Iris pigment epithelial cell (primary cell): ENCODE measurements at regions not wholly inside any gene's neighbourhood (a gene's known extent, or its start where the extent isn't known, plus 50 kb on each side); places are given as distances from the start of the nearest gene placed in this dataset.

ENCODE experiments used
- DNase-seq: peaks from one replicate; pipeline ENCODE4 v3.0.0-alpha.2; 2011; ENCODE audit warnings: low read depth

DNA sequence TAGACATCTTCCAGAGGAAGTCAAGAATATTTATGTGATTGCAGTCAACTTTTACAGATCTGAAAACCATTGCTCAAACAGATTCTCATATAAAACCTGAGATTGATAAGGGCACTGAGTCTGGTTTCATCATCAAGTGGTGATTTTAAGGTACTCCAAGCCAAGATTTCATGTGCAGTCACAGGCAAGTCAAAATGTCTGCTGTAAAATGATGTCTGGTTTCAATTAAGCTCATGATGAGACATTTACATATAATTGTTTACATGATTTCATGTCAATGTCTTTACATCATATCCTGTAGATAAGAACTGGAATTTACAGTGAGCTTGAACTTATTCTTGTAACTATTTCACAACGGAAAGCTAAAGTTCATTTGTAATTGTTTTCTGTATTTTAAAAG is 1215.5 kb downstream of the ROBO2 start:
- peak; percentile 95 for DNase-seq

DNA sequence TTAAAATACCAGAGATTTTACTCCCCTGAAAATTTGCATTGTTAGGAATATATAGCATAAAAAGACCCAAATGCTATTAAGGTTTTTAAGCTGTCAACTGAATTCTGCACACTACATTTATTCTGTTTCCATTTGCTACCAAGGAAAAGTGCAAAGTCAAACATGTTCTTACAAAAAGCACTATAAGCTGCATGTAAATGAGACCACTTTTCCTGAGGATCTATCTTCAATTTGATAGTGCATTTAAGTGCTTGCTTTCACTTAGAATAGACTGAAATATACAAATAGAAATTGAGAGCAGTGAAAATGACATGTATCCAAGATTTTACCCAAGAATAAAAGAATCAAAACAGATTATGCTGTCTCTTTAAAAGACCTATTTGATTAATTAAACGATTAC is 1216.2 kb downstream of the ROBO2 start:
- DNase-seq: no peak

DNA sequence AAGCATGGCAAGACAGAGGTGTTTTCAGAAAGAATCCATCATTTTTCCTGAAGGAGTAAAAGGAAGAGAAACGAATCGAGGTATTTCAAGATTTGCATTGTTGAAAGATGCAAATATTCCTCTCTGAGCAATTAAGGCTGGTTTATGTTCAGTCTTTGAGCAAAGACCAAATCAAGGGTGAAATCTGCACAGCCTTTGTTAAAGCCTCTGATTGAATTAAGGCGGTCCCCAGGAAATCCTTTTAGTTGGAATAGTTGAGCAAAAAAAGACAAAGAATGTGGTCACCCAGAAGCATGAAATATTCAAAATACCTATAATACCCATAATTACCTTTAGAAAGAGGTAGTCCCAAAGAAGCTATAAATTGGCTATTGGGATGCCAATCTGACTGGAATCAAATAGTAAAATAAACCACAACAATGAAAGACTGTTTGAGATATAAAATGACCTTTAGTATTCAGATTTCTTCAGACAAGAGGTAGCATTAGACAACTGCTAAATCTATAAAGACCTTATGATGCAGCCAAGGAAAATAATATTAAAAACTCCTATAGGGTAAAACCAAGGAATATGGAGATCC is 1218.1 kb downstream of the ROBO2 start:
- no peak for DNase-seq

DNA sequence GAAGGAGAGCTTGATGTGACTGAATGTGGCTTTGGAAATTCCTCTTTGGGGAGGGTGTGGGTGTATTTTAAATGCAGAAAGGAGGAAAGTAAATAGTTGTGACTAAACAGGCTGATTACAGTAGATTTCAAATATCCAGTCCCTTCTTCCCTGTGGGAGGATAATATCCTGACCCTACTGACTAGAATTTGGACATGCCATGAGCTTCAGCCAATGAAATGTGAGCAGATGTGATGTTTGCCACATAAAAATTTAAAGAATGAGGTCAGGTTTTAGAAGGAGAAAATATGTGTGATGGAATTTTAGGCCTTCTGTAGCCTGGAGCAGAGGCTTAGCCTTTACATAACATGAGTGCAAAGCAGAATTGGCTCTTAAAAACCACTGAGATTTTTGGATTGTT is 1218.9 kb downstream of the ROBO2 start:
- peak; percentile 89 for DNase-seq

DNA sequence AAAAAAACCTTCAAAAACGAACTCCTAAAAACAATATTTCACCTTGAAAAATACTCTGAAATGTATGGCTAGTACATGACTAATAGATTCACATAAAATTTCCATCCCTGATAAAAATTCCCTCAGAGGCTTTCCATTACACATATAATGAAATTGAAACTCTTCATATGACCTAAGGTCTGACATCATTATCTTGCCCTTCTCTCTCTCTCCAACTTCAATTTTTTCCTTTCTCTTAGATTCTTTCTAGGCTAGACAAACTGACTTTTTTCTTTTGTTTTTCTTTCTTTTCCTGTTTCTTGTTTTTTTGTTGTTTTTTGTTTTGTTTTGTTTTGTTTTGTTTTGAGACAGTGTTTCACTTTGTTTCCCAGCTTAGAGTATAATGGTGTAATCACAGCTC is 1220.5 kb downstream of the ROBO2 start:
- no peak for DNase-seq

DNA sequence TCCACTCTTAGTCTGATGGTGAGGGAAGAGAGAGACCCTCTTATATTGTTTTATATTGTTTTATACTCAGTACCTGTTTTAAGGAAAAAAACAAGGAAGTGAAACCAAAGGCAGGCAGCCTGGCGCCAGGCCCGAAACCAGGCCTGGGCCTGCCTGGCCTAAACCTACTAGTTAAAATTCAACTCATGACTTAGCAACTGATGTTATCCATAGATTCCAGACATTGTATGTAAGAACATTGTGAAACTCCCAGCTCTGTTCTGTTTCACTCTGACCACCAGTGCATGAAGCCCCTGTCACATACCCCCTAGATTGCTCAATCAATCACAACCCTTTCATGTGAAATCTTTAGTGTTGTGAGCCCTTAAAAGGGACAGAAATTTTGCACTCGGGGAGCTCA is 1226.7 kb downstream of the ROBO2 start:
- peak; percentile 11 for DNase-seq

DNA sequence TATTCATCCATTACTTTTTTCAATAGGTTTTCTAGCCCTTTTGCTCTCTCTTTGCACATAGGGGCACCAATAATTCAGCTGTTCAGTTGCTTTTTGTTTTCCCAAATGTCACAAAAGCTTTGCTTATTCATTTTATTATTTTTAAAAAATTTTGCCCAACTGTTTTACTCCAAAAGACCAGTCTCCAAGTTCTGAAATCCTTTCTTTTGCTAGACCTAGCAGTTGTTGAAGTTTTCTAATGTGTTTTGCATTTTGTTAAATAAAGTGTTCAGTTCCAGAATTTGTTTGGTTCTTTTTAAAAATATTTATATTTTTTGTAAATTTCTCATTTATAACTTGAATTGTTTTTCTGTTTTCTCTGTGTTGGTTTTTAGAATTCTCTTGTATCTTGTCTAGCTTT is 1227.3 kb downstream of the ROBO2 start:
- DNase-seq: no peak

DNA sequence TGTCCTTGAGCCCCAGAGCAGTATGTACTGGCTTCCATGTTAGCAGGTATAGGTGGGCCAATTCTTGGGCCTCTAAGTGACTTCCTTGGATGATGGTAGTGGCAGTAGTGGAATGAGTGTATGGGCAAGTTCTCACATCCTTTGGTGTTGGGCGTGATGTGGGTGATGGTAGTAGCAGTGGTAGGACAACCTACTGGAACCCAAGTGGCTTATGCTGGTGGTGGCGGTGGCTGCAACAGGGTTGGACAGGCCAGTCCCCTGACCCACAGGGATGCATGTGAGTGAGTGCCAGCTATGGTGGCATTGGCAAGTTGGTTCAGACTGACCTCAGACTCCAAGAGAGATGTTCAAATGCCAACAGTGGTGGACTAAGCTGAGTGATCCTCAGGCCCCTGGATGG is 1228.2 kb downstream of the ROBO2 start:
- no peak for DNase-seq

DNA sequence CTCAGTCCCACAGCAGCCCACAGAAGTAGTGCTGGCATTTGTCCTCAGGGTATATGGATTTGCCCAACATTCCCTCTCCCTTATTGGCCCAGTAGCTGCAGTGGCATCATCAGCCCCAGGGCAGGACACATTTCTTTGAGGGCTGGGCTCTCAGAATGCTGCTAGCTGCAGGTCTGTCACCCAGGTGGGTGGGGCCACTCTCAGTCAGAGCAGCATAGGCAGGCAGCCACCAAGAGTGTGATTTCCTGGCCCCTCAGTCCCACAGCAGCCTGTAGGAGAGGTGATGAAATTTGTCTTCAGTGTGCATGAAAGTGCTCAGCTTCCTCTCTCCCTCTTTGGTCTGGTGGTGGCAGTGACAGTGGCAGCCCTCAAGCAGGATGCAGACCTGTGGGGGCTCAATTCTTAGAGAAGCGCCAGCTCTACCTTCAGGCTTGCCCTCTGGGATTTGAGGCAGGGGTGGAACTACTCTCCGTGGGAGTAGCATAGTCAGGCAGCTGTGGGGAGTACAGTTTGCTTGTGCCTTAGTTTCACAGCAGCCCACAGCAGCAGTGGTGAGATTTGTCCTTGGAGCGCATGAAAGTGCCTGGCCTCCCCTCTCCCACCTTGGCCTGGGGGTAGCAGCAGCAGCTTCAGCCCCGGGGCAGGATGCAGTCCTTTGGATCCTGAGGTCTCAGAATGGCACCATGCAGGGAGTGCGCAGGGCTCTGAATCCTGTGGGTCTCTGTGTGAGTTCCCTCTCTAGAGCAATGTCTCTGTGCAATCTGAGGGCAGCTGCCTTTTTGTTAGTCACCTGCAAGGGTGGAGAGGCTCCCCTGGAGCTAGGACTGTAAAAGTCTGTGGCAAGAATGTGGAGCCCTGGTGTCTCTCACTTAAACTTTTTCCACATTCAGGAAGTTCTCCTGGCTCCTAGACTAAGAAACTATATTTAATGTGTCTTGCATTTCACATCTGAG is 1229.1 kb downstream of the ROBO2 start:
- DNase-seq: no peak

DNA sequence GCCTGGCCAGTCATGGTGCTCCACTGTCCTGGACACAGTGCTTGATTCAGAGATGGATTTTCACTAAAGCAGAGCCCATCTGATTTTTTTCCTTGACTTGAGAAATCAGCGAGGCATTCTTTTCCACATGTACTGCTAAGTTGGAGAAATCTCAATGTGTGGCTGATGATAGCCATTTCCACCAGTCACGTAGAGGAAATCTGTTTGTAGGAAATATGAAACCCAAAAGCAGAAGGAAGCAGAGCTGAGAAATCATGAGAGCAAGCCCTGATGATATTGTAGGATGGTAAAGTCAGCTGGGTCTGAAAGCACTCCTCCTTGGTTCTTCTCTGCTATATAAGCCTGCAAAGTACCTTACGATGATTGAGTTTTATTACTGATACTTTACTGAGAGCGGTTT is 1233.4 kb downstream of the ROBO2 start:
- no peak for DNase-seq

DNA sequence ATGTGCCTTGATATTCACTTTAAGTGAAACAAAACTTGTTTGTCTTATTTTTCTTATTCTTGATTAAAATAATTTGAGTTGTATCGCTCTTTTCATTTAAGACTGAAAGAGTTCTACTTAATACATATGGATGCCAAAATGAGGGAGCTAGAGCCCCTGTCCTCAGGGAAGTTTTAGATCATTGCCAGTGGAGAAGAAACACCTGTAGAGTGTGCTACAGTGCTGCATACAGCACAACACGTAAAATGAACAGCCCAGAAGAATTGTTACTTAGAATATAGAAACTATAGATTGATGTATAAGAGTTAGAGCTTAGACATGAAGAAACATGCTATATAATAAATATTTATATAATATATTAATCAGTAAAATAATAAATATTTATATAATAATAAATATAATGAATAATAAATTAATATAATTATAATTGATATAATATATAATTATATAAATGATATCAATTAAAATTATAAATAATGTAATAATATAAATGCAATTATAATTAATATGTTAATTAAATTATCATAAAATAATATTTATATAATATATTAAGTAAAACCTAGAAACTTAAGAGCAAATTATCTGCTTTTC is 1234.7 kb downstream of the ROBO2 start:
- DNase-seq: no peak

DNA sequence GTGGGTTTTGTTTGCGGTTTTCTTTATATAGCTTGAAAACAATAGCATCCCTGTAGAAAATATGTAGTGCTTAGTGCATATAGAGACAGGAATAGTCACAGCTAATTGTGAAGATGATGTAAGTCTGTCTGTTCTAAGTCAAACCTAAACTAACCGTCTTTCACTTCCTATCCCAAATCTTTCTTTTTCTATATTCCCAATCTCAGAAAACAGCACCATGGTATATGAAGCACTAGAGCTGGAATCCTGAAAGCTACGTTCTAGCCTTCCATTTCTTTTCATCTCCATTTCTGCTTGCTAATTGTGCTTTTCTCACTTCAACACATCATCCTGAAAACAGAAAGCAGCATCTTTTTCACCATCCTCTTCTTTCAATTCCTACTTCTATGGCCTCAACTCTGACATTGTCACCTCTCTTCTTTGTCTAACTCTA is 1235.5 kb downstream of the ROBO2 start:
- DNase-seq: no peak

DNA sequence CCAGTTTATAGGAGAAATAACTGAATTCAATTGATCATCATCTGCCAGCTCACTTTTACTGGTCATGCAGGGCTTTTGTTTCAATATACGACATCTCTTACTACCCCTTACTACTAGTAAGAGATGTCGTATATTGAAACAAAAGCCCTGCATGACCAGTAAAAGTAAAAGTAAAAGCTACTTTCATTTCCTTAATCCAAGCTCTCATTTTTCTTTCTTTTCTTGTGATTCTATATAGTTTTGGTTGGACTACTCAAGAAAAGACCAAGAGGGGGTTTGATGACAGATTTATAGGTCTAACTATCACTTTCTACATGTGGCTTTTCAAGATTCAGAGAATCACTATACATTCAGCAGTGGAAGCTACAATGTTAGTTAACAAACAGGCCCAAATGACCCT is 1237.3 kb downstream of the ROBO2 start:
- DNase-seq: no peak

DNA sequence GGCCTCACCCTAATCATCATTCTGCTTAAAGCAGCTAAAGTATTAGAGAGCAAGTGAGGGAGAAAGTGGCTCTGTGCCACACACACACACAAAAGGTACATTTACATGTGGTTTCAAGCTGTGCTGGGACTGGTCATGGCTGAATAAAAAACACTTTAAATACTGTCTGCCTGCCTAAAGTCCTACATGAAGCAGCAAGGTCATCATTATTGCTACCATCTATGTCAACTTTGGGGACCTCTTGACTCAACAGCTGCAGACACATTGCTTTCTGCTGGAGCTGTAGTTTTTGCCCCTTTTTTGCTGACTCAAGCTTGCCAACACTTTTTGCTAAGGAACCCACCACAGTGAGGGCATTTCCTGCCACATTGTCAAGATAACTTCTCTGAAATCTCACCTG is 1237.9 kb downstream of the ROBO2 start:
- DNase-seq: no peak

DNA sequence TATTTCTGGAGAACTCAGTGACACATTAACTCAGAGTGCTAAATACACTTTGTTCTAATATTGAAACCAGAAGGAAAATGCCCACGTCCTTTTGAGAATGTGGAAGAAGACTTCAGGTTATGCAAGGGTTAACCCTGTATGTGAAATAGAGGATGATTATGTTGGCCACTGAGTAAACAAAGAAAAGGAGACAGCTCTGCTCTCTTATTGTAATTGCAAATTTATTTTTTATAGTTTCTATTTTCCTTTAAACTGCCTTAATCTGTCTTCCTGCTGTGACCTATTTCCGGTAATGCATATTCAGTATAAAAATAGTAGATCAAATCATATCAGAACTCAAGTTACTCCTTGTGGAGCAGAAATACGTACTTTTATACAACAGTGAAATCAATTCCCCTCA is 1239.2 kb downstream of the ROBO2 start:
- no peak for DNase-seq

DNA sequence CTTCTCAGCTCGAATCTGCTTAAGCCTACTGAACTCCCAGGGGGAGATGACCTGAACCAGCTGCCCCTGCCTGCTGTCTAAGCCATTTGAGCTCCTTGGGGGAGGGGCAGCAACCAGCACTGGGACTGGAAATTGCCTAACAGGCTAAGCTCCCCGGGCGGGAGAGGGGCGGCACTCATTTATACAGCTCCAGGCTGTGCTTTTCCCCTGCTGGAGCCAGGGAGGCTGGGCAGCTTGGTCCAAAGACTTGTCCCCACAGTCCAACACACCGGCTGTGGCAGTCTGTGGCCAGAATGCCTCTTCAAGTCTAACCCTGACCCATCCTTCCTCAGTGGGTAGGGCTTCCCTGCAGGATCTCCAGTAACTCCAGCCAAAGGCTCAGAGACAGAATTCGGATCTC is 1241.5 kb downstream of the ROBO2 start:
- DNase-seq: no peak

DNA sequence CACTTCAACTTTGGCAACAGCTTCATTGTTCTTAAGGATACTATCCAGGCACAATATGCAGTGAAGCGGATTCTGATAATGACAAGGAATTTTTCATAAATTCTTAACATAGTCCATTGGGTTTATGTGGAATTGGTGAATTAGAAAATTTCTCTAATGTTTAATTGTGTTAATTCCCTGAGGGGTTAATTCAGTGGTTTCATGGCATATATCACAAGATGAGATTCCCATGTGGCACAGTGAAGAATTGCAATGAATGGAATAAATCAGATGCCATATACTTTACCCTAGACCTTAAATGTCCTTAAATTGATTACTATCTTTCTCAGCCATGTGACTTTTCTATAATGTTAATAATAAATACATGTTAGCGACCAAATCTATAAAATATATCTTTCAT is 1244.1 kb downstream of the ROBO2 start:
- no peak for DNase-seq

DNA sequence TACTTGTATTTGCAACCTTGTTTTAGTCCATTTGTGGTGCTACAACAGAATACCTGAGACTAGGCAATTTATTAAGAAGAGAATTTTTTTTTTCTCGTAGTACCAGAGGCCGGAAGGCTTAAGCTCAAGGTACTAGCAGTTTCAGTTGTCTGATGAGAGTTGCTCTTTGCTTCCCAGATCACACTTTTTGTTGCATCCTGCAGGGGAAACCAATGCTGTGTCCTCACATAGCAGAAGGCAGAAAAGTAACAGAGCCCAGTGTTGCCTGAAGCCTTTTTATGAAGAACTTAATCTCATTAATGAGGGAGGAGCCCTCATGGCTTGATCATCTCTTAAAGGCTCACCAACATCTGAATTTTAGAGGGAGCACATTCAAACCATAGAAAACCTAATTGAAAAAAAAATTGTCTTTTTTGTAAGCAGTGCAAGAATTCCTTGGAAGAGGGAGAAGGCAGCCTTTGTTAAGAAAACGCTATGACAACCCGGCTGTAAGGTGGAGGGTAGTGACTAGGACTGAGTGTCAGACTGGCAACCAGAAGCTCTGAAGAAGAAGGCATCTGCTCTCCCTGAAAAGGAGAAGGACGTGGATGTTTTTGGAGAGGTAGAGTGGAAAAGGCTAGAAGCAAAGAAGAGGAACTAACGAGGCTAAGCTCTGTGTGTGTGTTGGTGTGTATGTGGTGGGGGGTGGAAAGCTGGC is 1245.3 kb downstream of the ROBO2 start:
- no peak for DNase-seq

DNA sequence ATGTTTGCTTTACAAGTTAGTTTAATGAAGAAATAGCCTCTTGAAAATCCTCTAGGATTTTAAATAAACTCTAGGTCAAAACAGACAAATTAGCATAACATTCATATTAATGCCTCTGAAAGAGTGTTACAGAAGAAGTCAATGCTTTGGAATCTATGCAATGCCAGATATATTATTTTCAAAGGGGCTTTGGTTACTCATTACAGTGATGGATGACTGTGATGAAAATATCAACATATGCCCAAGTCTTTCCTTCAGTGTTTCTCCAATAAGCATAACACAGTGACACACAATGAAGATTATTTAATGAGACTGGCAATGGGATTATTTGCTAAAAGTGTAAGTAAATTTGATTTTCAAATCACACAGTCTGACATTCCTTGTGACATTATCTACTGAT is 1247.2 kb downstream of the ROBO2 start:
- peak; percentile 38 for DNase-seq

DNA sequence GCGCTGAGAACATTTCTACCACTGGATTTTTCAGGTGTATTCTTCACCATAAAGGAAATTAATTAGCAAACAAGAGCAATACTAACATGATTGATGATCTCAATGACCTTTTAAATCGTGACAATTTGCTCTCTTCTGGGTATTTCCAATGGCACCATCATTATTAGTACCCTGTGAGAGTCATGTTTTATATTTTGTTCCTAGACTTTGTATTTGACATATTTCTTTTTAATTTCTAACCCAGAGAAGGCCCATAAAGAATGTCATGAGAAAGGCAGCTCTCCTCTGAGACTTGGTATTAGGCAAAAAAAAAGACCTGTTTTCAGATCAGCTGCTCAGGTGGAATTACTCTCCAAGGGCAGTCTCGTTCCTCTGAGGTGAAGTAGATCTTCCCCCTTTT is 1253.4 kb downstream of the ROBO2 start:
- no peak for DNase-seq

DNA sequence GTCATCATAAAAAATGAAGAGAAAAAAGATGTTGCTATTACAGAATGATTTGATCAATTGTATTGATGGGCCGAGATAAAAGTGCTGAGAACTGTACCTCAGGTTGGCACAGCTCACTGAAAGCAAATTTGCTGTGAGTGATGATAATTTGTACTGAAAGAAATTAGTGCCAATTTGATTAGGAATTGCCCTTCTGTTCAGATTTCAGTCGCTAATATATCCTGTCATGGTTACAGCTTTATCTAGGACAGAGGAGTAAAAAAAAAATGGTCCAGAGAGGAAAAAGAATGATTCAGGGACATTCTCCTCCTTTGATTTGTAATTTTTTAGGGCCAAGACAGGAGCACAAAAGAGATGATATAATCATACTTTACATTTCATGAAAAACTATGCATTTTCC is 1264.2 kb downstream of the ROBO2 start:
- DNase-seq: no peak

DNA sequence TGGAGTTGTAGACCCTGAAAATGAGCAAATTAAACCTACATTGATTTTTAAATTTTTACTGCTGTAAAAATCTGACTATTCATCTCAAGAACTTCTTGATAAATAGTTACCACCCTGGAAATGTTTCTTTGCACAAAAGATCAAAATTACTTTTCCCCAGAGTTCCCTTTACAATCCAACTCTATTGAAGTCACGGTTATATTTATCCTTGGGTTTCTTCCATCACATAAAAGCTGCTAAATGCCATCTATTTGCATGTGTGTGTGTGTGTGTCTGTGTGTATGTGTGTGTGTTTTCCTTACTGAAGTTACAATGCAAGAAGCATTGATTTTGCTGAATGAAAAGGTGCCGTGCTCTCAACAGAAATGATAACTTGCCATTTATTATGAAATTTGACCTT is 1273.0 kb downstream of the ROBO2 start:
- no peak for DNase-seq

DNA sequence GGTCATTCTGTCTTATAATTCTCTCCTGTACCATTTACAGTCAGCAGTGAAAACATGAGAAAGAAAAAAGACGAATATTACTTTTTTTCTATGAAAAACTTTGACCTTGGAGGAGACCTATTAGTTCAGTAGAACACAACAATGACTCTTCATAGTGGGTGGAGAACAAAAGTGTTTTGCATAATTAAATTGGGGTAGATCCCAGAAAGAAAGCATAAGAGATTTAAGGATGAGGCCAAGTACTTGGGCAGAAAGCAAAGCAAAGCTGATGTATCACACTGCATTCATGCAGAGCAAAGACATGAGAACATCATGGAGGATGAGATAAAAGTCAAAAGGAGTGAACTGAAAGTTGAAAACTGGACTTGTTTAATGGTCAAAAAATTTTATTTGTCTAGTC is 1273.4 kb downstream of the ROBO2 start:
- DNase-seq: no peak
